Activated naive CD4-positive, alpha-beta T cell treated with anti-CD3 and anti-CD28 coated beads for 36 hours (primary cell): ENCODE measurements at regions not wholly inside any gene's neighbourhood (a gene's known extent, or its start where the extent isn't known, plus 50 kb on each side); places are given as distances from the start of the nearest gene placed in this dataset.

Source experiments
- CTCF ChIA-PET: fragments of 350-600 bp; sonication (Branson Sonifier 250); formaldehyde crosslinking; loops from one replicate; lab custom pipeline; 2021; ENCODE audit warnings: antibody characterized with exemption; lab: Charles Lee
- DNase-seq: peaks from one replicate; pipeline ENCODE4 v3.0.0-alpha.2; 2020
- H3K27ac Mint-ChIP-seq: one replicate; pipeline ENCODE4 v1.8.0; 2021; ENCODE audit warnings: mild to moderate bottlenecking, mixed read lengths
- H3K27me3 Mint-ChIP-seq: one replicate; pipeline ENCODE4 v1.8.0; 2021; ENCODE audit warnings: low read depth, mixed read lengths
- H3K36me3 Mint-ChIP-seq: one replicate; pipeline ENCODE4 v1.8.0; 2021; ENCODE audit warnings: low read depth, mixed read lengths
- H3K4me1 Mint-ChIP-seq: one replicate; pipeline ENCODE4 v1.8.0; 2021; ENCODE audit warnings: low read depth, mixed read lengths
- H3K4me3 Mint-ChIP-seq: one replicate; pipeline ENCODE4 v1.8.0; 2021; ENCODE audit warnings: mild to moderate bottlenecking, moderate library complexity, mixed read lengths
- H3K9me3 Mint-ChIP-seq: one replicate; pipeline ENCODE4 v1.8.0; 2021; ENCODE audit warnings: mixed read lengths
- intact Hi-C: fragments of 100-400 bp; cut with micrococcal nuclease; formaldehyde crosslinking; loops from one replicate; pipeline ENCODE4 v1.15.1; 2023

GRCh38 chr5:56366986-56367385 lies 133.9 kb upstream of the ANKRD55 start:
- no peaks in the 10 kb centered on the region for H3K4me1 Mint-ChIP-seq
- no peaks in the 10 kb centered on the region for H3K36me3 Mint-ChIP-seq
- DNase-seq: no peak
- no peak overlapping the region for H3K4me3 Mint-ChIP-seq
- H3K27me3 Mint-ChIP-seq: no peaks in the 10 kb centered on the region
- intact Hi-C loops: no loop called here
- peaks cover 3% of the 10 kb centered on the region for H3K9me3 Mint-ChIP-seq
- CTCF ChIA-PET: no interaction called here
- no peak overlapping the region for H3K27ac Mint-ChIP-seq

- Mint-ChIP-seq H3K27ac (no peak overlapping the region), H3K27me3 (no peaks in the 10 kb centered on the region), H3K4me1 (no peaks in the 10 kb centered on the region), H3K9me3 (no peaks in the 10 kb centered on the region), H3K4me3 (no peak overlapping the region), H3K36me3 (no peaks in the 10 kb centered on the region)
- intact Hi-C loops: no loop called here
- CTCF ChIA-PET: interaction anchor here (0.6 kb wide), 1 partner anchor 92 kb away, joined by 4 read pairs; no protein-coding TSS in a partner anchor
- DNase-seq: no peak
Measured at GRCh38 chr5:56361398-56361797, 128.3 kb upstream of the ANKRD55 start.

GRCh38 chr5:56360816-56361215 lies 127.7 kb upstream of the ANKRD55 start:
- H3K4me3 Mint-ChIP-seq: no peak overlapping the region
- no peaks in the 10 kb centered on the region for H3K27me3 Mint-ChIP-seq
- peaks cover 1% of the 10 kb centered on the region for H3K4me1 Mint-ChIP-seq
- CTCF ChIA-PET: interaction anchor here (0.6 kb wide), 1 partner anchor 91 kb away, joined by 4 read pairs; no protein-coding TSS in a partner anchor
- no peaks in the 10 kb centered on the region for H3K36me3 Mint-ChIP-seq
- intact Hi-C loops: no loop called here
- H3K27ac Mint-ChIP-seq: no peak overlapping the region
- H3K9me3 Mint-ChIP-seq: no peaks in the 10 kb centered on the region
- no peak for DNase-seq

GRCh38 chr5:56359809-56360685 lies 126.9 kb upstream of the ANKRD55 start:
- no peaks in the 10 kb centered on the region for H3K27me3 Mint-ChIP-seq
- intact Hi-C loops: no loop called here
- H3K27ac Mint-ChIP-seq: no peak overlapping the region
- DNase-seq: no peak
- CTCF ChIA-PET: no interaction called here
- H3K36me3 Mint-ChIP-seq: no peaks in the 10 kb centered on the region
- H3K9me3 Mint-ChIP-seq: no peaks in the 10 kb centered on the region
- H3K4me3 Mint-ChIP-seq: no peak overlapping the region
- H3K4me1 Mint-ChIP-seq: peaks cover 2% of the 10 kb centered on the region

- no peak for DNase-seq
- Mint-ChIP-seq H3K4me1 (peaks cover 2% of the 10 kb centered on the region), H3K4me3 (no peak overlapping the region), H3K27ac (no peak overlapping the region), H3K27me3 (no peaks in the 10 kb centered on the region), H3K36me3 (no peaks in the 10 kb centered on the region), H3K9me3 (no peaks in the 10 kb centered on the region)
- intact Hi-C loops: no loop called here
- CTCF ChIA-PET: no interaction called here
Measured at GRCh38 chr5:56358703-56359681, 125.9 kb upstream of the ANKRD55 start.

GRCh38 chr5:56358046-56358445 lies 124.9 kb upstream of the ANKRD55 start:
- Mint-ChIP-seq H3K36me3 (no peaks in the 10 kb centered on the region), H3K27ac (no peak overlapping the region), H3K27me3 (no peaks in the 10 kb centered on the region), H3K4me1 (peaks cover 8% of the 10 kb centered on the region), H3K9me3 (no peaks in the 10 kb centered on the region), H3K4me3 (no peak overlapping the region)
- intact Hi-C loops: no loop called here
- CTCF ChIA-PET: no interaction called here
- no peak for DNase-seq

- Mint-ChIP-seq H3K4me1 (peaks cover 14% of the 10 kb centered on the region), H3K4me3 (no peak overlapping the region), H3K27me3 (no peaks in the 10 kb centered on the region), H3K36me3 (no peaks in the 10 kb centered on the region), H3K9me3 (no peaks in the 10 kb centered on the region), H3K27ac (no peak overlapping the region)
- CTCF ChIA-PET: interaction anchor here (0.7 kb wide), 1 partner anchor 78 kb away, joined by 3 read pairs; no protein-coding TSS in a partner anchor
- no peak for DNase-seq
- intact Hi-C loops: no loop called here
Measured at GRCh38 chr5:56357426-56357825, 124.3 kb upstream of the ANKRD55 start.

- no peaks in the 10 kb centered on the region for H3K36me3 Mint-ChIP-seq
- H3K4me1 Mint-ChIP-seq: peaks cover 20% of the 10 kb centered on the region
- no peaks in the 10 kb centered on the region for H3K27me3 Mint-ChIP-seq
- no peaks in the 10 kb centered on the region for H3K9me3 Mint-ChIP-seq
- H3K4me3 Mint-ChIP-seq: no peak overlapping the region
- DNase-seq: no peak
- H3K27ac Mint-ChIP-seq: no peak overlapping the region
- CTCF ChIA-PET: no interaction called here
- intact Hi-C loops: no loop called here
Measured at GRCh38 chr5:56356836-56357160, 123.7 kb upstream of the ANKRD55 start.

GRCh38 chr5:56356121-56356835 lies 123.1 kb upstream of the ANKRD55 start:
- Mint-ChIP-seq H3K27me3 (no peaks in the 10 kb centered on the region), H3K4me1 (peaks cover 20% of the 10 kb centered on the region), H3K36me3 (no peaks in the 10 kb centered on the region), H3K9me3 (no peaks in the 10 kb centered on the region), H3K4me3 (no peak overlapping the region), H3K27ac (no peak overlapping the region)
- intact Hi-C loops: no loop called here
- DNase-seq: no peak
- CTCF ChIA-PET: no interaction called here

GRCh38 chr5:56354836-56355235 lies 121.7 kb upstream of the ANKRD55 start:
- H3K27ac Mint-ChIP-seq: no peak overlapping the region
- intact Hi-C loops: loop anchor here (5.0 kb wide), 1 partner anchor 312 kb away; no protein-coding TSS in a partner anchor
- DNase-seq: no peak
- CTCF ChIA-PET: interaction anchor here (1.2 kb wide), 1 partner anchor 472 kb away, joined by 3 read pairs; no protein-coding TSS in a partner anchor
- no peak overlapping the region for H3K4me3 Mint-ChIP-seq
- H3K36me3 Mint-ChIP-seq: no peaks in the 10 kb centered on the region
- no peaks in the 10 kb centered on the region for H3K27me3 Mint-ChIP-seq
- H3K4me1 Mint-ChIP-seq: peaks cover 33% of the 10 kb centered on the region
- no peaks in the 10 kb centered on the region for H3K9me3 Mint-ChIP-seq

GRCh38 chr5:56352808-56353590 lies 119.9 kb upstream of the ANKRD55 start:
- no peaks in the 10 kb centered on the region for H3K27me3 Mint-ChIP-seq
- H3K4me1 Mint-ChIP-seq: peaks cover 40% of the 10 kb centered on the region
- no peak for DNase-seq
- H3K36me3 Mint-ChIP-seq: no peaks in the 10 kb centered on the region
- intact Hi-C loops: loop anchor here (5.0 kb wide), 1 partner anchor 314 kb away; no protein-coding TSS in a partner anchor
- CTCF ChIA-PET: no interaction called here
- H3K27ac Mint-ChIP-seq: peak overlapping the region; percentile 25
- no peak overlapping the region for H3K4me3 Mint-ChIP-seq
- H3K9me3 Mint-ChIP-seq: no peaks in the 10 kb centered on the region
